HG03520 (cell line): ENCODE measurements at regions not wholly inside any gene's neighbourhood (a gene's known extent, or its start where the extent isn't known, plus 50 kb on each side); places are given as distances from the start of the nearest gene placed in this dataset.

Experiments used
- ATAC-seq: cut with Tn5 transposase; IDR thresholded peaks from one replicate; pipeline ENCODE4 v1.9.1; 2021; ENCODE audit warnings: mild to moderate bottlenecking, moderate library complexity; ENCODE audit not compliant: unreplicated experiment

DNA sequence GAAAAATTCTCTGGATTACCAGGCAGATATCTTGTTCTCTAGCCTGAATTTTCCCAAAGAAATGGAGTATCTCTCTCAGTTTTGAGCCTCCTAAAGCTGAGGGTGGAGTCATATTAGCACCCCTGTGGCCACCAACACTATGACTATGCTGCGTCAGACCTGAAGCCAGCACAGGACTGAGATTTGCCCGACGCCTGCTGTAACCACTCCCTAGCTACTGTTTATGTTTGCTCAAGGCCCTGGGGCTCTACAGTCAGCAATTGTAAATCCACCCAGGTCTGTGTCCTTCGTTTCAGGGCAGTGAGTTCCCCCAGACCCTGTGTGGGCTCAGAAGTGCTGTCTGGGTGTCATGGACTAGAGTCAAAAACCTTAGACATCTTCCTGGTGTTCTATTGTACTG lies 61.4 kb downstream of the ZXDA start:
- no peak for ATAC-seq

DNA sequence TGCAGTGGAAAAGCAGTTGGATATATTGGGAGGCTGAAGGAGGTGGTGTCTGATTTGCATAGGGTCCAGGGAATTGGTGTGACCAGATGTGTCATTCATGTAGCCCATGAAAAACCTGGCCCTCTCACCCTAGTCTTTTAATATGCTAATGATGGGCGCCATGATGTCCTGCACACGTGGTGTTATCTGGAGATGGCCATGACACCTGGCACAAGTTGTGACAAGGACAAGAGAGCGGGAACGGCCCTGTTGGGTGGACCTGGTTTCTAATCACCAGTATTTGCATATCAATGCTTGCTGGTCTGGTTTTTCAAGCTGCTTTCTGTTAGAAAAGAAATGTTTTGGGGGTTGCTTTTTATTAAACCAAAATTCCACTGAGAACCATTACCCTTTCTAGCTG lies 87.4 kb downstream of the ZXDA start:
- no peak for ATAC-seq

DNA sequence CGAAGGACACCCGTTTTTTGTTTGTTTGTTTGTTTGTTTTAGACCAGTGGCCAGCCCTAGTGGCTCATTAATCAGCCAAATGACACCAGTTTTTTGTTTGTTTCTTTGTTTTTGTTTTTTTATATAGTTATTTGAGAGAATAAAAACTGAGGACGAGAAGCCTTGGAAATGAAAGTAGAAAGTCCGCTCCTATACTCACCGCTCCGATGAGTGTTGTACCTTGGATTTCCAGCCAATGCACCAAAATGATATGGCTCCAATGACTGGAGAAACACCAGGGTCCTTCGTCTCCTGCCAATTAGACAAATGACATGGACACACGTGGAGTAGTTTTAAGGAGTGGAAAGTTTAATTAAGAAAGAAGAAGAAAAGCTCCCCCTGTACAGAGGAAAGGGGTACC lies 87.9 kb downstream of the ZXDA start:
- no peak for ATAC-seq

DNA sequence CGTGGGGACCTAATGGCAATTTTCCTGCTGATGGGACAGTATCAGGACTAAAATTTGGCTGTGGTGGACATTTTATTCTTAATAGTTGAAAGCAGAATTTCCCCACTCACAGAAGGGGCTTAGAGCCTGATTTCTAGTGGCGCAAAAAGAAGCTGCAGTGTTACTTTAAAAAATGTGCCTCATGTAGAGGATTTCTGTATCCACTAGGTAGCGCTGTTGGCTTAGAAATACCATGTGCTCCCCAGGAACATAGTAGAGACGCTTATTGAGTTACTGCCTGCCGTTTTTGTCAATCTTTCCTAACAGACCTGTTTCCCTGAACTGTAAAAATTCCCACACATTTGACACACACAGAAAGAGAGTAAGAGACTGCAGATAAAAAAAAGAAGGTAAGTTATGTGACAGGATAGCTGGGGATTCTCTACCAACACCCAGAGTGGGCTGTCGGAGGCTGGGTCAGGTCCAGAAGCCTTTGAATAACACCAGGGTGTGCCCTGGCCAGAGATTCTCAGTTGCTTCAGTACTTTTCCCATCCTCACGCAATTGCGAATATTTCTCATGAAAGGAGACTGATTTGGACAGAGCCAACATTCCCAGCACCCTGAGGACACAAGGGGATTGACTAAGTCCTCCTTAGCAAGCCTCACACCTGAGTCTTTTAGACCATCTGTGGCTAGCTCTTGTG lies 88.4 kb downstream of the ZXDA start:
- peak; percentile 89 for ATAC-seq

- no peak for ATAC-seq
Measured at GRCh38 chrX:57817302-57817701, 93.0 kb downstream of the ZXDA start.

GRCh38 chrX:57772637-57773036 lies 92.6 kb upstream of the NLRP2B start:
- no peak for ATAC-seq

- no peak for ATAC-seq
Measured at GRCh38 chrX:57771689-57772088, 91.6 kb upstream of the NLRP2B start.

DNA sequence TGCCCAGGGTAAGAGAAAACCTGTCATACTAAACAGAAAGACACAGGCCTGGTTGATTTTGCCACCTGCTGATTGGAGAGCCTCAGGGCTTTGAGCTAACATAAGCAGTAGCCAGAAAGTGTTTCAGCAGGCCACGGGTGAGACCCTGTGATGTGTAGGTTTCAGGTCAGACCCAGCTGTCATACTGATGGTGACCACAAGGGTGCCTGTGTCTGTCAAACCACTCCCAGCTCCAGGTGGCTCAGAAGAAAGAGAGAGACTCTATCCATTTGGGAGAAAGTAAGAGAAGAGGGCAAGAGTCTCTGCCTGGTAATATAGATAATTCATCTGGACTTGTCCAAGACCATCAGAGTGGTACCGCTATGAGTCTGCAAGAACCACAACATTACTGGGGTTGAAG lies 72.8 kb upstream of the NLRP2B start:
- no peak for ATAC-seq

GRCh38 chrX:57741107-57741506 lies 61.0 kb upstream of the NLRP2B start:
- no peak for ATAC-seq

GRCh38 chrX:57737881-57738280 lies 57.8 kb upstream of the NLRP2B start:
- no peak for ATAC-seq
